ENCODE measurements at regions not wholly inside any gene's neighbourhood (a gene's known extent, or its start where the extent isn't known, plus 50 kb on each side); places are given as distances from the start of the nearest gene placed in this dataset.

DNA sequence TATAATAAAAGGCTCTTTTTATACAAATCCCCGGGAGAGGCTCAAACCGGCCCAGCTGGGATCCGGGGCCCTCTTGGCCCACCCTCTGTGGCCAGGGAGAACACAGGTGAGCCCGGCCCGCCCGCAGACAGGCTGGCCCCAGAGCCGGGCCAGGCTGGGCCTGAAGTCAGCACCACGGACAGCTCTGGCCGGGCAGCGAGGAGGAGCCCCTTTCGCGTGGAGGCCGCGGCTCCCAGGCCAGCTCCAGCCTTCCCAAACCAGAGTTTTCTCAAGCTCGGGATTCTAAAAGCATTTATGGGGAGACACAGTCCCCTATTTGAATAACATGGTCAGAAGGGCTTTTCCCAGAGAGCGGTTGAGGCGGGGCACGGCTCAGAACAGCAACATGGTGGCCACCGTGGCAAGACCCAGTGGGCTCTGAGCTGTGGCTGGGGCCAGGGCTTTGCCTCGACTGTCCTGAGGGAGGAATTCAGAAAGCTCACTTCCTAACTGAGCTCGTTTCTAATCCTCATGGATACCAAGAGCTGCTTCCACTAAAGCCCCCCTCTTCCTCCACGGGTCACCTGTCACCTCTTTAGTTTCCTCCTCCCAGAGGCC lies 115.4 kb downstream of the BRD1 start:
- Histone ChIP-seq H3K9me3 (replicated peaks in 1 of 11) (peaks cover 15 to 25% (median 21%) of the 10 kb centered on the region in 11 experiments), H3K27me3 (peaks cover 0 to 11% (median 6%) of the 10 kb centered on the region in 11 experiments; a peak in 7 of 22 replicates), H3K9ac (no peak overlapping the region), H3K4me2 (no peak overlapping the region), H4K20me1 (peaks cover 0 to 12% (median 0%) of the 10 kb centered on the region in 11 experiments; a peak in 6 of 22 replicates), H3K36me3 (no peaks in the 10 kb centered on the region), H3K27ac (no peak overlapping the region), H3K4me3 (no peak overlapping the region), H3K4me1 (peaks cover 0 to 43% (median 32%) of the 10 kb centered on the region in 10 experiments; a peak in 15 of 20 replicates)
- TF ChIP-seq Cebpa-rat (IDR thresholded peaks at IDR 0.05): no peak

DNA sequence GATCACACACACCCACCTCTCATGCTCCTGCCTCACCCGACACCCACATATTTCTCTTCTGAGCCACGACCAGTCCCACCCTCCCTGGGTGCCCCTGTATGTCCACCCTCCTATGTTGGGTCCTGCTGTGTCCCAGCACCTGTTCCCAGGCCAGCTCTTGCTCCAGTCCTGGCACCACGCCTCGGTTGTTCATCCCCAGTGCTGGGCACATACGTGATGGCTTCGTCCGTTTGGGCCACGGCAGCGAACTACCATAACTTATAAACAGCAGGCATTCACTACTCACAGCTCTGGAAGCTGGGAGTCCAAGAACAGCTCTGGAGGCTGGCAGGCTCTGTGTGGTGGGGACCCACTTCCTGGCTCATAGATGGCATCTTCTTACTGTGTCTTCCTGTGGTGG lies 116.9 kb downstream of the BRD1 start:
- Histone ChIP-seq H3K27me3 (peaks cover 4 to 9% (median 7%) of the 10 kb centered on the region in 11 experiments; a peak in 20 of 22 replicates), H4K20me1 (peaks cover 0 to 4% (median 0%) of the 10 kb centered on the region in 11 experiments; a peak in 3 of 22 replicates), H3K4me3 (no peak overlapping the region), H3K9me3 (replicated peaks in 1 of 11) (peaks cover 15 to 25% (median 21%) of the 10 kb centered on the region in 11 experiments), H3K4me1 (peaks cover 0 to 30% (median 20%) of the 10 kb centered on the region in 10 experiments; a peak in 15 of 20 replicates), H3K9ac (no peak overlapping the region), H3K36me3 (no peaks in the 10 kb centered on the region), H3K4me2 (peak overlapping the region in 6 of 11 experiments; percentile 11 to 35 (median 28); a peak in 6 of 22 replicates), H3K27ac (no peak overlapping the region)
- TF ChIP-seq Cebpa-rat (IDR thresholded peaks at IDR 0.05): no peak

GRCh38 chr22:49709464-49709863 lies 118.2 kb downstream of the BRD1 start:
- Histone ChIP-seq H4K20me1 (peaks cover 0 to 6% (median 0%) of the 10 kb centered on the region in 11 experiments; a peak in 1 of 22 replicates), H3K27ac (no peak overlapping the region), H3K9ac (no peak overlapping the region), H3K27me3 (peaks cover 16 to 20% (median 17%) of the 10 kb centered on the region in 11 experiments), H3K9me3 (replicated peaks in 1 of 11) (peaks cover 15 to 25% (median 21%) of the 10 kb centered on the region in 11 experiments), H3K4me3 (no peak overlapping the region), H3K4me2 (no peak overlapping the region), H3K4me1 (peaks cover 0 to 25% (median 14%) of the 10 kb centered on the region in 10 experiments; a peak in 15 of 20 replicates), H3K36me3 (no peaks in the 10 kb centered on the region)
- no peak for TF ChIP-seq Cebpa-rat (IDR thresholded peaks at IDR 0.05)

DNA sequence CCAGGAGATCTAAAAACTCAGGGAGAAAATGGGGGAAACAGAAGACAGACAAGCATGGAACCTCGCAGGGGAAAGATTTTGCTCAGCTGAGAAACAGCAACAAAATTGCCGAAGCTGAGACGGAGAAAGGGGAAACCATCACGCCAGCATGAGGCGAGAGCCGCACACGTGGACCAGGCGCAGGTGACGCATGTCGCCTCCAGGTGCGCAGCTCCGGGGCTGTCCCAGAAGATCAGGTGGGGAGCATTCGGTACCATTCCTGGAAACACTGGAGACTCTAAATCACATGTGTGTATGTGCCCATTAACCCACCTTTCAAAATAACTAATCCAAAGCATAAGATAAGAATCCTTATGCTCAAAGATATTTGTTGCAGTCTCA lies 121.7 kb downstream of the BRD1 start:
- Histone ChIP-seq H3K4me3 (no peak overlapping the region), H3K27ac (no peak overlapping the region), H3K36me3 (no peaks in the 10 kb centered on the region), H4K20me1 (peaks cover 0 to 6% (median 0%) of the 10 kb centered on the region in 11 experiments; a peak in 1 of 22 replicates), H3K9me3 (replicated peaks in 1 of 11) (peaks cover 23 to 35% (median 31%) of the 10 kb centered on the region in 11 experiments), H3K4me2 (no peak overlapping the region; a peak in 1 of 22 replicates), H3K9ac (no peak overlapping the region), H3K27me3 (peaks cover 23 to 41% (median 30%) of the 10 kb centered on the region in 11 experiments), H3K4me1 (peaks cover 0 to 10% (median 3%) of the 10 kb centered on the region in 10 experiments; a peak in 7 of 20 replicates)
- TF ChIP-seq Cebpa-rat (IDR thresholded peaks at IDR 0.05): no peak

GRCh38 chr22:49705216-49705971 lies 122.3 kb downstream of the BRD1 start:
- Histone ChIP-seq H3K4me2 (no peak overlapping the region; a peak in 2 of 22 replicates), H3K36me3 (no peaks in the 10 kb centered on the region), H3K27me3 (peaks cover 23 to 41% (median 30%) of the 10 kb centered on the region in 11 experiments), H3K27ac (no peak overlapping the region), H4K20me1 (peaks cover 0 to 6% (median 0%) of the 10 kb centered on the region in 11 experiments; a peak in 1 of 22 replicates), H3K9ac (no peak overlapping the region), H3K9me3 (replicated peaks in 1 of 11) (peaks cover 23 to 37% (median 29%) of the 10 kb centered on the region in 11 experiments), H3K4me1 (peaks cover 0 to 6% (median 0%) of the 10 kb centered on the region in 10 experiments; a peak in 3 of 20 replicates), H3K4me3 (no peak overlapping the region)
- no peak for TF ChIP-seq Cebpa-rat (IDR thresholded peaks at IDR 0.05)

DNA sequence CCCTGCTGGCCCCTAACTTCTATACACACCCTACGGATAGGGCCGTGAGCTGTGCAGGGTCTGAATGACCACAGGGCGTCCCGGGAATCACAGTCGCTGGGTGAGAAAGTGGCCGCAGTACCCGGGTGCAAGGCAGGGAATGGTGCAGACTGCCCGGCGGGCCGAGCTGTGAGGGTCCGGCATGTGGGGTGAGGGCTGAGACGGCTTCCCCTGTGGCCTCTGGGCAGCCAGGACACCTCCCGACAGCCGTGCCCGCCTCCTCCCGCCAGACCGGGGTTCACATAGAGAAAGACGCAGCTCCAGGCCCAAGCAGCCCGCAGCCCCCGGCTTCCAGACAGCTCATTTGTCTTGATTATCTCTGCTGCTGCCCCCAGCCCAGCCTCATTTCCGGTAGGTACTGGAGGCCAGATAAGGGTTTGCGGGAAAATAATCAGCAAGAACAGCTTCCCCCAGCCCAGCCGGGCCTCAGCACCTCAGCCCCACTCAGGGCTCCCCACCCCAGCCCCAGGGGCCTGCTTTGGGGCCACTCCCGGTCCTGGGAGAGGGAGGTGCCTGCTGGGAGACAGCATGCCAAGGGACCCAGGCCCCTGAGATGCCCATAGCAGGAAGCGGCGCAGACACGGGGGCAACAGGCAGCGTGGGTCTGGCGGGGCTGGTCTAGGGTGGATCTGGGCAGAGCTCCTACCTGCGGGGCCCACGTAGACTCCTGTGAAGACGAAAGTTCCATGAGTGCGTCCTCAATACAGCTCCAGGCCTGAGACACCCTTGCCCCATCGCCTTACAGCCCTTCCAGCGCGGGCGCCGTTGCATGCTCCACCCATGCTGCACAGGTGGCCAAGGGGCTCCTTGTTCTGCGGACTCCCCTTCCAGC lies 123.1 kb downstream of the BRD1 start:
- H3K27me3 ChIP-seq: peaks cover 23 to 41% (median 30%) of the 10 kb centered on the region in 11 experiments

GRCh38 chr22:49703990-49704344 lies 123.7 kb downstream of the BRD1 start:
- Histone ChIP-seq H3K27me3 (peaks cover 23 to 41% (median 30%) of the 10 kb centered on the region in 11 experiments), H3K9me3 (replicated peaks in 1 of 11) (peaks cover 8 to 31% (median 14%) of the 10 kb centered on the region in 11 experiments; a peak in 21 of 22 replicates), H3K4me3 (no peak overlapping the region), H3K4me1 (peaks cover 0 to 6% (median 0%) of the 10 kb centered on the region in 10 experiments; a peak in 3 of 20 replicates), H3K4me2 (no peak overlapping the region), H3K36me3 (no peaks in the 10 kb centered on the region), H4K20me1 (peaks cover 0 to 6% (median 0%) of the 10 kb centered on the region in 11 experiments; a peak in 1 of 22 replicates), H3K9ac (no peak overlapping the region), H3K27ac (no peak overlapping the region)
- no peak for TF ChIP-seq Cebpa-rat (IDR thresholded peaks at IDR 0.05)

More for the DNA sequence above, 123.1 kb downstream of the BRD1 start:
- H3K27ac ChIP-seq: no peak overlapping the region
- no peak overlapping the region for H3K4me2 ChIP-seq
- H4K20me1 ChIP-seq: peaks cover 0 to 6% (median 0%) of the 10 kb centered on the region in 11 experiments; a peak in 1 of 22 replicates
- H3K9me3 ChIP-seq (replicated peaks in 1 of 11): peaks cover 14 to 37% (median 21%) of the 10 kb centered on the region in 11 experiments
- no peak overlapping the region for H3K4me3 ChIP-seq
- peaks cover 0 to 6% (median 0%) of the 10 kb centered on the region in 10 experiments; a peak in 3 of 20 replicates for H3K4me1 ChIP-seq
- H3K36me3 ChIP-seq: no peaks in the 10 kb centered on the region
- TF ChIP-seq Cebpa-rat (IDR thresholded peaks at IDR 0.05): no peak
- no peak overlapping the region for H3K9ac ChIP-seq

- no peak overlapping the region for H3K4me2 ChIP-seq
- peaks cover 0 to 6% (median 0%) of the 10 kb centered on the region in 10 experiments; a peak in 3 of 20 replicates for H3K4me1 ChIP-seq
- no peak overlapping the region for H3K9ac ChIP-seq
- peaks cover 23 to 41% (median 30%) of the 10 kb centered on the region in 11 experiments for H3K27me3 ChIP-seq
- TF ChIP-seq Cebpa-rat (IDR thresholded peaks at IDR 0.05): no peak
- no peaks in the 10 kb centered on the region for H3K36me3 ChIP-seq
- no peak overlapping the region for H3K4me3 ChIP-seq
- H4K20me1 ChIP-seq: peaks cover 0 to 6% (median 0%) of the 10 kb centered on the region in 11 experiments; a peak in 1 of 22 replicates
- peaks cover 7 to 26% (median 12%) of the 10 kb centered on the region in 11 experiments; a peak in 19 of 22 replicates for H3K9me3 ChIP-seq (replicated peaks in 1 of 11)
- H3K27ac ChIP-seq: no peak overlapping the region
These were observed 124.2 kb downstream of the BRD1 start for GRCh38 chr22:49703505-49703904.
